ENCODE measurements at regions not wholly inside any gene's neighbourhood (a gene's known extent, or its start where the extent isn't known, plus 50 kb on each side); places are given as distances from the start of the nearest gene placed in this dataset.

- no peak for TF ChIP-seq POLR2AphosphoS5 (IDR thresholded peaks at IDR 0.05; ENCODE audit: borderline replicate concordance, low read depth, low read length)
- no peak for TF ChIP-seq EZH2 (IDR thresholded peaks at IDR 0.05)
- no peak for TF ChIP-seq FOXP2 (optimal IDR thresholded peaks at IDR 0.05; ENCODE audit: control extremely low read depth, extremely low read length, insufficient read depth)
Measured at GRCh38 chr12:124160097-124160756, 134.7 kb upstream of the RFLNA start.
